SW 1271 (cell line): ENCODE measurements at regions not wholly inside any gene's neighbourhood (a gene's known extent, or its start where the extent isn't known, plus 50 kb on each side); places are given as distances from the start of the nearest gene placed in this dataset.

Source experiments
- DNase-seq, 2 experiments: peaks; one replicate each; lab custom pipeline; 2025; lab: John Stamatoyannopoulos, UW

- DNase-seq: peak in 1 of 2 experiments; percentile 6
These were observed 173.0 kb upstream of the CASK start for GRCh38 chrX:42096265-42096920.

GRCh38 chrX:42094218-42094617 is 170.9 kb upstream of the CASK start:
- DNase-seq: no peak

- no peak for DNase-seq
These were observed 170.4 kb upstream of the CASK start for GRCh38 chrX:42093756-42094155.

- DNase-seq: no peak
These were observed 167.0 kb upstream of the CASK start for GRCh38 chrX:42090395-42090794.

GRCh38 chrX:42089031-42089430 is 165.7 kb upstream of the CASK start:
- no peak for DNase-seq

GRCh38 chrX:42087960-42088359 is 164.6 kb upstream of the CASK start:
- DNase-seq: no peak

GRCh38 chrX:42085836-42086235 is 162.5 kb upstream of the CASK start:
- no peak for DNase-seq

- no peak for DNase-seq
These were observed 156.6 kb upstream of the CASK start for GRCh38 chrX:42079968-42080367.

GRCh38 chrX:42077675-42078074 is 154.3 kb upstream of the CASK start:
- DNase-seq: no peak

GRCh38 chrX:42075032-42075431 is 151.7 kb upstream of the CASK start:
- no peak for DNase-seq

GRCh38 chrX:42073448-42073847 is 150.1 kb upstream of the CASK start:
- DNase-seq: no peak

- no peak for DNase-seq
These were observed 147.5 kb upstream of the CASK start for GRCh38 chrX:42070866-42071265.

- no peak for DNase-seq
These were observed 130.9 kb upstream of the CASK start for GRCh38 chrX:42054256-42054655.

GRCh38 chrX:42050345-42050744 is 127.0 kb upstream of the CASK start:
- no peak for DNase-seq

- no peak for DNase-seq
These were observed 124.5 kb upstream of the CASK start for GRCh38 chrX:42047886-42048285.

- no peak for DNase-seq
These were observed 104.8 kb upstream of the CASK start for GRCh38 chrX:42028109-42028508.

GRCh38 chrX:42027367-42028000 is 104.1 kb upstream of the CASK start:
- no peak for DNase-seq

- no peak for DNase-seq
These were observed 102.5 kb upstream of the CASK start for GRCh38 chrX:42025861-42026260.

GRCh38 chrX:42023122-42023521 is 99.8 kb upstream of the CASK start:
- DNase-seq: no peak

- DNase-seq: no peak
These were observed 98.8 kb upstream of the CASK start for GRCh38 chrX:42022158-42022557.

GRCh38 chrX:42021058-42021457 is 97.7 kb upstream of the CASK start:
- no peak for DNase-seq

GRCh38 chrX:42020225-42020624 is 96.9 kb upstream of the CASK start:
- no peak for DNase-seq

GRCh38 chrX:42017971-42018370 is 94.6 kb upstream of the CASK start:
- no peak for DNase-seq

GRCh38 chrX:42000836-42001235 is 77.5 kb upstream of the CASK start:
- DNase-seq: no peak
